HG03039 (cell line): ENCODE measurements at regions not wholly inside any gene's neighbourhood (a gene's known extent, or its start where the extent isn't known, plus 50 kb on each side); places are given as distances from the start of the nearest gene placed in this dataset.

ENCODE experiments used
- ATAC-seq: cut with Tn5 transposase; IDR thresholded peaks from one replicate; pipeline ENCODE4 v1.9.1; 2021; ENCODE audit warnings: mild to moderate bottlenecking, moderate library complexity; ENCODE audit not compliant: unreplicated experiment

DNA sequence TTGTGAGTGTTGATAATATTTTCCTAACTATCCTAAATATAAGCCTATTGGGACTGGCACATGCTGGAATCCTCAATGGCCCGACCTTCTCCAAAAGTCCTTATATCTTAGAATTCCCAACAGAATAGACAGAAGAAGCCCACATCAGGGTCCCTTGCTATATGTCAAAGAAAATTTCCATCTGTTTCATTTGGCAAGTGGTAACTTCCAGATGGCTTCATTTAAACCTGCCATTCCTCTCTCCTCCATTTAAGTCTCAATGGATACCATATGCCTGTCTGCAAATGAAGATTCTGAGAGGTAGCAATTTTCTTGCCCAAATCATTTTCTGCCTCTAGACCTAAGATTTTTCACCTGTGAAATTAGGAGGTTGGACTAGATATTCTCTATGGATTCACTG, 73.1 kb upstream of the KCNA4 start:
- ATAC-seq: no peak

DNA sequence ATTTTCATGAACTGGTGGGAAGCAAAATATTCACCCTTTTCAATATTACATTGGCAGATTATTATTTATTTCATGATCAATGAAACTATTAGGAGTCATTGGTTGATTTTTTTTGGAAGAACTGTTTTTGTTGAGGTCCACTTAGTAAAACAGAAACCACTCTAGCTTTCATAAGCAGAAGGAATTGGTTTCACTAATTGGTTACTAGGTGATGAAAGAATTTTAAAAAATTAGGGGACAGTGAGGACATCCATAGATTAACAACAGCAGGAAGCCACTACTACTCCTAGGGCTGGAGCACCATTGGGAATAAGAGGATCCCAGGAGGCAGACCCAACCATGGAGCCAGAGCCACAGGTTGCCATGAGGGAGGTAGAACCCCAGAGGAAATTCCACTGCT, 74.4 kb upstream of the KCNA4 start:
- no peak for ATAC-seq

- no peak for ATAC-seq
Measured at GRCh38 chr11:30091737-30092136, 74.9 kb upstream of the KCNA4 start.

DNA sequence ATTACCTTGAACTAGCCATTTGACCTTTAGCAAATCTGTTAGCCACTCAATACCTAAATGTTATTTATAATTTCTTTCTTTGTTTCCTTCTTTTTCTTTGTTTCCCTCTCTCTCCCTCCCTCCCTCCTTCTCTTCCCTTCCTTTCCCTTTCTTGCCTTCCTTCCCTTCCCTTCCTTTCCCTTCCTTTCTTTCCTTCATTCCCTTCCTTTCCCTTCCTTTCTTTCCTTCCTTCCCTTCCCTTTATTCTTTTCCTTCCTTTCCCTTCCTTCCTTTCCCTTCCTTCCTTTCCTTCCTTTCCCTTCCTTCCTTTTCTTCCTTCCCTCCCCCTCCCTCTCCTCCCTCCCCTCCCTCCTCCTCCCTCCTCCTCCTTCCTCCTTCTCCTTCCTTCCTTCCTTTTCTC, 75.7 kb upstream of the KCNA4 start:
- no peak for ATAC-seq

GRCh38 chr11:30100495-30100894, 83.7 kb upstream of the KCNA4 start:
- no peak for ATAC-seq

DNA sequence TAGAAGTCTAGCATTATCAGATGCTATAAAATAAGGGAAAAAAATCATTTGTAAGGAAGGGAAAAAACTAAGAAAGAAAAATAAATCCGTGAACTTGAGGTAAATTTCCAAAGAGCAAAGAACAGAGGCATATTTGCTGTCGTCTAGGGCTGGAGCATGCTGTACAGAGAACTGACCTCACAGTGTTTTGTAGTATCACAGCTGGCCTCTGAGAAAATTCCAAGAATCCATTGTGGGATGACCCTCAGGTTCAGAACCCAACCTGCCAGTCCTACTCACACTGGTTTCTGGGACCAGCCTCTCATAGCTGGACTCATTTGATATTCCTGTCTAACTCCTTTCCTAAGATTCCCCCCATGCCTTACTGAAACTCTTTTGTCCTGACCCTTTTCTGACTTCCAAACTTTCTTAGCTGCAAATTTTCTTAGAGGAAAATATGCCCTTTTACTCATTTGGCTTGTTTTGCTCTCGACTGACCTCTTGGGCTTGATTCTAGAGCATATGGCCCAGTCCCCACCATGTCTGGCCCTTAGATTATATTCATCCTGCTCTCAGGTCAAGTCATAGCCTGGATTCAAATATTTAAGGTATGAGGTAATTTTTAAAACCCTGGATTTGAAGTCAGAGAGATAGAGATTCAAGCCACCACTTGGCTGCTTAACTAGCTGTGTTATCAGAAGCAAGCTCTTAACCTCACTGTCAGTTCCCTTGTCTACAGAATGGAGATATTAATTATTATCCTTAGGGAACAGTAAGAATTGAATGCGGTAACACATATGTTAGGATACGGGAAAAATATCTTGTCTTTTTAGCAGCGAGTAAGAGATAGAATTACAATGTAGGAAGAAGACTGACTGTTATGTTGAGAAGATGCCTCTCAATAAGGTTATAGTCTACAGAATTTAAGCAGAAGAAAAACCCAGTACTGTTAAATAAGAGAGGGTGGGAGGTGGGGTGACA, 89.7 kb upstream of the KCNA4 start:
- no peak for ATAC-seq

DNA sequence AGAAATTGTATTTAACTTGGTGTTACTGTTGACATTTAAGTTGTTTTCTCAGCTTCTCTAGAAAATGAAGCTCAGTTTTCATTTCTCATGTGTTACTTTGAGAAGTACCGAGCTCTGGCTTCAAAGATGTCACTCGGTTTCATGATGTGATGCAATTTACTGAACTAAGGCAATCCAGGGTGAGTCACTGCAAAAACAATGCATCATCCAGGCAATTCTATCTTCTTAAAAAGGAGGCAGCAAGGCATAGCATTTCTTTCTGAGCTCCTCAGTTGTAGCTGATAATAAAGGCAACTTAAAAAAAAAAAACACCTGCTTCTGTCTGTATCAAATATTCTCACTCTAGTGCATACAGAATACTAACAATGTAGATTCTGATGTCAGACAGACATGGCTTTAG, 91.1 kb upstream of the KCNA4 start:
- ATAC-seq: no peak

DNA sequence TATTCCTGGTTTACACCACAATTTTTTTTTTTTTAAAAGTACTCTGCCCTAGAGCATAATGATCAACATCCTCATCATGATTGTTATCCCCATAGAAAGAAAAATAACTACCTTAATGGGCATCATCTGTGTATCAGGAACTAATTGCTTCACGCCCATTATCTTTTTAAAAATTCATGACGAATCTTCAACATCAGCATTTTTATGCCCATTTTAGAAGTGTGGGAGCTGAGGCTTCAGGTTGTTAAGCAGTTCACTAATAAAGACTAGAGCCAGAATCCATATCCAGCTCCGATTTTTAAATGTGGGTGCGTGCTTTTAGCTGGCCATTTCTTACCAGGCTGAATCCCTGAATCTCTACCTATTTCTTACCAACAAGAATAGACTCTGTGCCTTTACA, 92.9 kb upstream of the KCNA4 start:
- no peak for ATAC-seq

- ATAC-seq: no peak
Measured at GRCh38 chr11:30110691-30111090, 93.9 kb upstream of the KCNA4 start.

GRCh38 chr11:30111786-30112185, 95.0 kb upstream of the KCNA4 start:
- no peak for ATAC-seq

DNA sequence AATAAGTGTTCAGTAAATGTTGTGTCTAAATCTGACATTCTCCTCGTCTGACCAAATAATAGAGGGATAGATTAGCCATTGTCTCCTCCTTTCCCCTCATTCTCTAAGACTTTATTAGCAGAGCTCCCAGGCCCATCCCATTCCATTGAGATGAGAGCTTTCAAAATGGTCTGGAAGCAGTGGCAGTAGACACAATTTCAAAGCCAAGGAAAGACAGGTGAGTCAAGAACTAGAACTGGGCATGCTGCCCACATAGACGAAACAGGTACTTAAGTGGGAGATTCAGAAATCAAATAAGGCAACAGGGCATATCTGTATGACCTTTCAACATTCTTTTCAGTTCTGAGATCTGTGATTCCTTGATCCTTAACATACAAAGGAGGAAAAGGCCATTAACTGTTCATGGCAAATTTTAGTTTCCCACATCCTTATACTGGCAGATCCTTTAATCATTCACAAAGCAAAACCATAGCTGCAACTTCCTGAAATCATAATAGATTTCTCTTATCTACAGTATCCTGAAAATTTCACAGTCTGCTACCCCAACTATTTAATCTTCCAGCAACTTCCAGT, 96.6 kb upstream of the KCNA4 start:
- ATAC-seq: no peak

DNA sequence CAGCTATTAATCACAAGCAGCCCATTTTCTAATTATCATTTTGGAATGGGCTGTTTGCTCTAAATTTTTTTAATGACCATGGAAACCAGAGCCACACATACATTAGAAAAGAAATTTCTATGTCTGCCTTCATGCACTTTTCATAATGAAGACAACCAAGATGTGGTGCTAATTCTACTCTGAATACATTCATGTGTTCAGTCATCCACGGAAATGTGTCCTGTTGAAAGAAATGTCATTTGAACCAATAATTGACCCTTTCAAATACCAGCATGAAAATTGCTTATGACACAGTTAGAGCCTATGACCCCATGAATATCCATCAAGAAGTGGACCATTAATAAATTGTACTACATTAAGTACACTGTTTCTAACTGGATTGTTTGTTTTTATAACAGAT, 99.7 kb upstream of the KCNA4 start:
- no peak for ATAC-seq

DNA sequence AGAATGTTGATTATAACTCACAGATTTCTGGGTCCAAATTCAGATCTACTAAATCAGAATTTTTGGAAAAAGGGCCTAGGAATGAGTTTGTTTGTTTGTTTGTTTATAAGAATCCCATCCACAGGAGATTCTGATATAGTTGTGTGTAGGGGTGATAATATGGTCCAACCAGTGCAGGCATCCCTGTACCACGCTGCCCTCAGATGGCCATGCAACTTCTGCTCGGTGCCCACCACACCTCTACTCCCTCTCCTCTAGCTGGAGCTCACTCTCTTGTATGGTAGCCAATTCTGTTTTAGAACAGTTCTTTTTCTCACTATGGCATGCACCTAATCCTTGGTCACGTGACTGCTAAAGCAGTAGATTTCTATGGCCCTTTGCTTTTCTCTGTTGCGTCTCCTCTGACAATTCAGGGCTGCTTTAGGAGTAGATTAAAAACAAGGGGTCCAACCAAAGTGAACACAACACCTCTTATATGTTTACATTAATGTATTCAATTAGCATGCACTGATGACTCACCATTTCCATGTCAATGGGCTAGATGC, 103.3 kb upstream of the KCNA4 start:
- ATAC-seq: no peak

DNA sequence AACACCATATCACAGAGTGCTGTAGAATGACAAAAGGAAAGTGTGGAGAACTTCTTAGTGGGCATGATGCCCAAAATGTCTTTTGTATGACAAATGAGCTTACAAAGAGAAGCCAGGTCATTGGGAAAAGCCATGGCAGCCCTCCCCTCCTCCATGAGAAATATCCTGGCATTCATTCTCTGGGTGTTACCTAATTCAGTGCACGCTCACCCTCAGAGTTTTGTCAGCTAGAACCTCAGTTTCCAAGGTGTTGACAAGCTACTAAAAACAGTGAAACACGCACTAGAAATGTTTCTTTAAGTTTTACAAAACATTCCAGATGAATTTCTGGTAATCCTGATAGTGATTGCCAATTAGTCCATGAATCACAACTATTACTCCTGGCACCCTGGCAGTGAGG, 105.4 kb upstream of the FSHB start:
- no peak for ATAC-seq

- no peak for ATAC-seq
Measured at GRCh38 chr11:30128269-30128932, 102.4 kb upstream of the FSHB start.

DNA sequence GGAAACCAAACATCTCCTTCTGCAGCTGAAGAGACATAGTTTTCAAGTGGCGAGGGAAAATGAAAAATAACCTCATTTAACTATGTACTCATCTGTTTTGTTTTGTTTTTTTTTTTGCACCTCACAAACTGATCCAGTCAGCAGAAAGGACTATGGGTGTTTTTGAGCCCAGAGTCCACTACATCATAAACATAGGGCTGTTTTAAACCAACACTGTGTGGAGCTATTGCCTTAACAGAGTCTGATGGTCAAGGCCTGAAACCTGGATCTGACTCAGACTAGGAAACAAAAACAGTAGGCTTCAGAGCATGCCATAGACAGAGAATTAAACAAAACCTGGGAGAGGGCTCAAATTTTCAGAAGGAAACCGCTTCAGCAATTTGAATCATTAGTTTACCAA, 99.3 kb upstream of the FSHB start:
- no peak for ATAC-seq

DNA sequence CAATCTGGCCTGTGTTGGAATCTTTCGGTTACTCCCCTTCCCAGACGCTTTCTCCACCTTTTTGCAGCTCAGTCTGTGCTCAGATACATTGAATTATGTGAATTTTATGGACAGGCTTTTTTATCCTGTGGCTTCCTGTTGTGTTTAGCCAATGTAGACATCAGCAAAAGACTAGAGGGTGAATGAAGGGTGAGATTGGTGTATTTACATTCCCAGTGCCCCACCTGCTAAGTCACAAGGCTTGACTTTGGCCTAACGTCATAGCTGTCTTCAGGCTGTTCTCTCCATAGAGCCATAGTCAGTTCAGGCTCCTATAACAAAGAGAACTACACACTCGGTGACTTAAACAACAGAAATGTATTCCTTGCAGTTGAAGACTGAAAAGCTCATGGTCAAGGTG, 97.5 kb upstream of the FSHB start:
- no peak for ATAC-seq

- ATAC-seq: peak; percentile 76
Measured at GRCh38 chr11:30143098-30143705, 87.6 kb upstream of the FSHB start.

GRCh38 chr11:30147293-30147692, 83.5 kb upstream of the FSHB start:
- no peak for ATAC-seq

DNA sequence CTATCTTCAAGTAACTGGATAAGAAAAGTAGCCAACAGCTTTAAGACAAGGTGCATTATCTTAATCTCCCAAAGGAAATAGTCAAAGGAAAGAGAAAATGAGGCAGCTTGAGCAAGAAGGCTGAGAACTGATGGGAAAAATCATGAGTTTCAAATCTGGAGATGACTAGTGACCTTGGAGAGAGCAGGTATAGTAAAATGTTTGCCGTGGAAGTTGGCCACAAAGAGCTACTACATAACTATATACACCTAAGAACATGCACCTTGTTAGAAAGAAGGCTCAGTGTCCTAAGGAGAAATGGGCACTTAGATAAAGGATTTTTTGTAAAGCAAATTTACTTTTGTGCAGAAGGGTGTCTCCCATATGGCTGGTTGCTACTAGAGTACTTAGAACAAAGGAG, 80.8 kb upstream of the FSHB start:
- ATAC-seq: no peak

DNA sequence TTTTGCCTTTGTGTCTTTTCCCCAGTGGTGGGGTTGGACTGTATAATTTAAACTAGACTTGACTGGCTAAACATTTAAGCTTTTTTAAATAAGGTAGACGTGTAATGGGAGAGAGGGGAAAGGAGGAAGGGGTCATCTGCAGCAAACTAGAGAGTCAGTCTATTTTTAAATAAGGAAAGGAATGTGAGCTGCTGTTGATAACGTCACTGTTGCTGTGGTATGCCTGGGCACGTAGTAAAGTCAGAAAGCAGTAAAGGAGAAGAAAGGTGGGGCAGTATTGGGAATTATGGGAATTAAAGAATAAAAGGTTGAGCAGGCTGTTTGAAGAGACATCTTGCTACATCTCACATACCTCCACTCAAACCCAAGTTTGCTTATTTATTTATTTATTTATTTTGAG, 80.4 kb upstream of the FSHB start:
- ATAC-seq: no peak
